Endodermal cell (in vitro differentiated cells): ENCODE measurements at regions not wholly inside any gene's neighbourhood (a gene's known extent, or its start where the extent isn't known, plus 50 kb on each side); places are given as distances from the start of the nearest gene placed in this dataset.

Source experiments
- DNase-seq: peaks from one replicate; pipeline ENCODE4 v3.0.0-alpha.2; 2017
- H3K27ac ChIP-seq: 2 replicates; pipeline ENCODE4 v1.5.1; 2013; ENCODE audit warnings: mild to moderate bottlenecking, low read depth, low read length, moderate library complexity
- H3K27me3 ChIP-seq: 2 replicates; pipeline ENCODE4 v1.6.1; 2013; ENCODE audit warnings: mild to moderate bottlenecking, low read length, moderate library complexity; ENCODE audit not compliant: insufficient read depth, control insufficient read depth, poor library complexity, severe bottlenecking
- H3K36me3 ChIP-seq: 2 replicates; pipeline ENCODE4 v1.7.0; 2013; ENCODE audit warnings: mild to moderate bottlenecking, low read length, moderate library complexity; ENCODE audit not compliant: control insufficient read depth, insufficient read depth
- H3K4me1 ChIP-seq: one replicate; pipeline ENCODE4 v1.7.0; 2013; ENCODE audit warnings: low read length; ENCODE audit not compliant: control insufficient read depth, insufficient read depth
- H3K4me3 ChIP-seq: 2 replicates; pipeline ENCODE4 v1.5.1; 2013; ENCODE audit warnings: mild to moderate bottlenecking, low read length, moderate library complexity
- H3K9ac ChIP-seq: 2 replicates; pipeline ENCODE4 v1.6.1; 2013; ENCODE audit warnings: mild to moderate bottlenecking, low read length, moderate library complexity; ENCODE audit not compliant: poor library complexity, severe bottlenecking; ENCODE audit errors: extremely low read depth
- H3K9me3 ChIP-seq: 2 replicates; pipeline ENCODE4 v1.6.1; 2013; ENCODE audit warnings: mild to moderate bottlenecking, low read length, moderate library complexity; ENCODE audit not compliant: control insufficient read depth
- H3K27ac Mint-ChIP-seq: 2 replicates; pipeline ENCODE4 v1.8.0; 2020; ENCODE audit warnings: mixed read lengths
- H3K27me3 Mint-ChIP-seq: 2 replicates; pipeline ENCODE4 v1.8.0; 2021; ENCODE audit warnings: mild to moderate bottlenecking, mixed read lengths; ENCODE audit not compliant: insufficient read depth
- H3K36me3 Mint-ChIP-seq: 2 replicates; pipeline ENCODE4 v1.8.0; 2020; ENCODE audit warnings: low read depth, mixed read lengths
- H3K4me1 Mint-ChIP-seq: 2 replicates; pipeline ENCODE4 v1.8.0; 2020; ENCODE audit warnings: mixed read lengths
- H3K4me3 Mint-ChIP-seq: 2 replicates; pipeline ENCODE4 v1.8.0; 2020; ENCODE audit warnings: mild to moderate bottlenecking, moderate library complexity, mixed read lengths
- H3K9me3 Mint-ChIP-seq: 2 replicates; pipeline ENCODE4 v1.8.0; 2020; ENCODE audit warnings: mild to moderate bottlenecking, mixed read lengths
- CTCF ChIP-seq: fragments of 200-600 bp; sonication (generic); conservative IDR thresholded peaks from 2 replicates; pipeline ENCODE4 v1.5.0; 2021; ENCODE audit warnings: antibody characterized with exemption, mild to moderate bottlenecking
- WGBS, 2 experiments: methylation state at CpG; one replicate each; pipeline versions ENCODE4 v1.1.5 to v1.1.7; 2013; ENCODE audit warnings: missing lambda C conversion rate in 2 of 2, mixed read lengths in 1 of 2; ENCODE audit not compliant: insufficient coverage in 1 of 2, insufficient read length in 1 of 2; 5-methylcytosine and 5-hydroxymethylcytosine counted together

- Histone ChIP-seq H3K27ac (no peak overlapping the region), H3K9ac (no peak overlapping the region), H3K36me3 (no peaks in the 10 kb centered on the region), H3K27me3 (no peaks in the 10 kb centered on the region), H3K4me3 (no peak overlapping the region), H3K4me1 (no peaks in the 10 kb centered on the region), H3K9me3 (no peaks in the 10 kb centered on the region)
- H3K36me3 Mint-ChIP-seq, result no peaks in the 10 kb centered on the region
- no peak for DNase-seq
- no peak overlapping the region for H3K27ac Mint-ChIP-seq
- no peaks in the 10 kb centered on the region for H3K9me3 Mint-ChIP-seq
- no peak overlapping the region for H3K4me3 Mint-ChIP-seq
- peaks cover 8% of the 10 kb centered on the region for H3K4me1 Mint-ChIP-seq
- peaks cover 3% of the 10 kb centered on the region for H3K27me3 Mint-ChIP-seq
- no peak for TF ChIP-seq CTCF
- WGBS, 2 experiments, result 91 to 100% methylated on average over 1 to 3 of the region's 3 CpGs
These were observed 75.7 kb upstream of the BTBD3 start for GRCh38 chr20:11841972-11842461.

- H3K9me3 Mint-ChIP-seq, result no peaks in the 10 kb centered on the region
- no peak overlapping the region for H3K27ac ChIP-seq
- H3K4me1 ChIP-seq, result no peaks in the 10 kb centered on the region
- no peaks in the 10 kb centered on the region for H3K36me3 Mint-ChIP-seq
- no peak overlapping the region for H3K27ac Mint-ChIP-seq
- no peaks in the 10 kb centered on the region for H3K9me3 ChIP-seq
- no peaks in the 10 kb centered on the region for H3K36me3 ChIP-seq
- H3K27me3 Mint-ChIP-seq, result peaks cover 3% of the 10 kb centered on the region
- H3K9ac ChIP-seq, result no peak overlapping the region
- no peaks in the 10 kb centered on the region for H3K27me3 ChIP-seq
- no peak overlapping the region for H3K4me3 Mint-ChIP-seq
- no peak for DNase-seq
- peaks cover 8% of the 10 kb centered on the region for H3K4me1 Mint-ChIP-seq
- no peak for TF ChIP-seq CTCF
- H3K4me3 ChIP-seq, result no peak overlapping the region
- WGBS, 2 experiments, result 81% methylated on average over 1 of the region's 1 CpG; no CpG with 5 or more reads in 1 of the 2 experiments
These were observed 74.4 kb upstream of the BTBD3 start for GRCh38 chr20:11843289-11843688.

- Histone ChIP-seq H3K27ac (no peak overlapping the region), H3K27me3 (no peaks in the 10 kb centered on the region), H3K9me3 (no peaks in the 10 kb centered on the region), H3K4me3 (no peak overlapping the region), H3K36me3 (no peaks in the 10 kb centered on the region), H3K4me1 (no peaks in the 10 kb centered on the region), H3K9ac (no peak overlapping the region)
- H3K9me3 Mint-ChIP-seq, result no peaks in the 10 kb centered on the region
- H3K4me3 Mint-ChIP-seq, result no peak overlapping the region
- no peaks in the 10 kb centered on the region for H3K36me3 Mint-ChIP-seq
- no peak overlapping the region for H3K27ac Mint-ChIP-seq
- TF ChIP-seq CTCF, result no peak
- DNase-seq, result no peak
- peaks cover 14% of the 10 kb centered on the region for H3K4me1 Mint-ChIP-seq
- peaks cover 3% of the 10 kb centered on the region for H3K27me3 Mint-ChIP-seq
These were observed 73.0 kb upstream of the BTBD3 start for GRCh38 chr20:11844691-11845090.
